ENCODE measurements at regions not wholly inside any gene's neighbourhood (a gene's known extent, or its start where the extent isn't known, plus 50 kb on each side); places are given as distances from the start of the nearest gene placed in this dataset.

GRCh38 chr12:83216230-83216629, 529.5 kb downstream of the TMTC2 start:
- Histone ChIP-seq H3K9me3 (ENCODE audit: insufficient read depth, low read depth, low read length) (no peaks in the 10 kb centered on the region), H3K27me3 (ENCODE audit: insufficient read depth, low read length) (no peaks in the 10 kb centered on the region), H3K27ac (ENCODE audit: low read depth, low read length) (no peak overlapping the region), H3K4me1 (ENCODE audit: insufficient read depth, low read length) (peaks cover 11% of the 10 kb centered on the region), H3K36me3 (ENCODE audit: insufficient read depth, low read length) (no peaks in the 10 kb centered on the region), H3K4me3 (ENCODE audit: low read length) (no peak overlapping the region), H3K9ac (ENCODE audit: low read depth, low read length) (no peak overlapping the region)
- no CpG with 5 or more reads among the region's 3 CpGs for WGBS

GRCh38 chr12:83214185-83214584, 527.5 kb downstream of the TMTC2 start:
- Histone ChIP-seq H3K9me3 (ENCODE audit: insufficient read depth, low read depth, low read length) (no peaks in the 10 kb centered on the region), H3K36me3 (ENCODE audit: insufficient read depth, low read length) (no peaks in the 10 kb centered on the region), H3K27ac (ENCODE audit: low read depth, low read length) (no peak overlapping the region), H3K4me3 (ENCODE audit: low read length) (no peak overlapping the region), H3K27me3 (ENCODE audit: insufficient read depth, low read length) (no peaks in the 10 kb centered on the region), H3K9ac (ENCODE audit: low read depth, low read length) (no peak overlapping the region), H3K4me1 (ENCODE audit: insufficient read depth, low read length) (peaks cover 22% of the 10 kb centered on the region)
- 97% methylated on average over 1 of the region's 1 CpG for WGBS

- no peaks in the 10 kb centered on the region for H3K36me3 ChIP-seq (ENCODE audit: insufficient read depth, low read length)
- no peaks in the 10 kb centered on the region for H3K9me3 ChIP-seq (ENCODE audit: insufficient read depth, low read depth, low read length)
- H3K4me1 ChIP-seq (ENCODE audit: insufficient read depth, low read length): peaks cover 22% of the 10 kb centered on the region
- peak overlapping the region; percentile 71; the same call in 1 of the 2 replicates for H3K27ac ChIP-seq (ENCODE audit: low read depth, low read length)
- no peak overlapping the region for H3K9ac ChIP-seq (ENCODE audit: low read depth, low read length)
- H3K4me3 ChIP-seq (ENCODE audit: low read length): peak overlapping the region; percentile 9; the same call in 1 of the 2 replicates
- WGBS: 0% methylated on average over 1 of the region's 2 CpGs
- H3K27me3 ChIP-seq (ENCODE audit: insufficient read depth, low read length): no peaks in the 10 kb centered on the region
These were observed 524.2 kb downstream of the TMTC2 start for GRCh38 chr12:83210933-83211332.

- no peaks in the 10 kb centered on the region for H3K27me3 ChIP-seq (ENCODE audit: insufficient read depth, low read length)
- peak overlapping the region; percentile 82 for H3K27ac ChIP-seq (ENCODE audit: low read depth, low read length)
- peak overlapping the region; percentile 56 for H3K9ac ChIP-seq (ENCODE audit: low read depth, low read length)
- peak overlapping the region; percentile 24 for H3K4me3 ChIP-seq (ENCODE audit: low read length)
- peaks cover 45% of the 10 kb centered on the region for H3K4me1 ChIP-seq (ENCODE audit: insufficient read depth, low read length)
- no peaks in the 10 kb centered on the region for H3K36me3 ChIP-seq (ENCODE audit: insufficient read depth, low read length)
- H3K9me3 ChIP-seq (ENCODE audit: insufficient read depth, low read depth, low read length): no peaks in the 10 kb centered on the region
These were observed 512.4 kb downstream of the TMTC2 start for GRCh38 chr12:83199069-83199468.

- H3K9me3 ChIP-seq (ENCODE audit: insufficient read depth, low read depth, low read length): no peaks in the 10 kb centered on the region
- H3K27ac ChIP-seq (ENCODE audit: low read depth, low read length): peak overlapping the region; percentile 82
- peaks cover 45% of the 10 kb centered on the region for H3K4me1 ChIP-seq (ENCODE audit: insufficient read depth, low read length)
- 4% methylated on average over 2 of the region's 3 CpGs for WGBS
- peak overlapping the region; percentile 56 for H3K9ac ChIP-seq (ENCODE audit: low read depth, low read length)
- peak overlapping the region; percentile 24 for H3K4me3 ChIP-seq (ENCODE audit: low read length)
- H3K36me3 ChIP-seq (ENCODE audit: insufficient read depth, low read length): no peaks in the 10 kb centered on the region
- no peaks in the 10 kb centered on the region for H3K27me3 ChIP-seq (ENCODE audit: insufficient read depth, low read length)
These were observed 511.7 kb downstream of the TMTC2 start for GRCh38 chr12:83198291-83199015.

- peak overlapping the region; percentile 82 for H3K27ac ChIP-seq (ENCODE audit: low read depth, low read length)
- no peaks in the 10 kb centered on the region for H3K36me3 ChIP-seq (ENCODE audit: insufficient read depth, low read length)
- H3K9ac ChIP-seq (ENCODE audit: low read depth, low read length): peak overlapping the region; percentile 56; the same call in 1 of the 2 replicates
- H3K4me3 ChIP-seq (ENCODE audit: low read length): peak overlapping the region; percentile 22
- 3% methylated on average over 3 of the region's 4 CpGs for WGBS
- peaks cover 41% of the 10 kb centered on the region for H3K4me1 ChIP-seq (ENCODE audit: insufficient read depth, low read length)
- H3K9me3 ChIP-seq (ENCODE audit: insufficient read depth, low read depth, low read length): peaks cover 3% of the 10 kb centered on the region; the same call in 1 of the 2 replicates
- no peaks in the 10 kb centered on the region for H3K27me3 ChIP-seq (ENCODE audit: insufficient read depth, low read length)
These were observed 510.8 kb downstream of the TMTC2 start for GRCh38 chr12:83197483-83197914.

GRCh38 chr12:83196694-83197350, 510.1 kb downstream of the TMTC2 start:
- Histone ChIP-seq H3K9ac (ENCODE audit: low read depth, low read length) (no peak overlapping the region), H3K27me3 (ENCODE audit: insufficient read depth, low read length) (no peaks in the 10 kb centered on the region), H3K4me1 (ENCODE audit: insufficient read depth, low read length) (peaks cover 39% of the 10 kb centered on the region), H3K9me3 (ENCODE audit: insufficient read depth, low read depth, low read length) (peaks cover 3% of the 10 kb centered on the region; the same call in 1 of the 2 replicates), H3K4me3 (ENCODE audit: low read length) (no peak overlapping the region), H3K27ac (ENCODE audit: low read depth, low read length) (peak overlapping the region; percentile 82), H3K36me3 (ENCODE audit: insufficient read depth, low read length) (no peaks in the 10 kb centered on the region)
- WGBS: 70% methylated on average over 2 of the region's 3 CpGs

GRCh38 chr12:83190631-83191390, 504.1 kb downstream of the TMTC2 start:
- no peak overlapping the region for H3K4me3 ChIP-seq (ENCODE audit: low read length)
- H3K9me3 ChIP-seq (ENCODE audit: insufficient read depth, low read depth, low read length): peaks cover 3% of the 10 kb centered on the region; the same call in 1 of the 2 replicates
- WGBS: 91% methylated on average over 8 of the region's 8 CpGs
- H3K27ac ChIP-seq (ENCODE audit: low read depth, low read length): no peak overlapping the region
- no peaks in the 10 kb centered on the region for H3K4me1 ChIP-seq (ENCODE audit: insufficient read depth, low read length)
- H3K27me3 ChIP-seq (ENCODE audit: insufficient read depth, low read length): no peaks in the 10 kb centered on the region
- no peaks in the 10 kb centered on the region for H3K36me3 ChIP-seq (ENCODE audit: insufficient read depth, low read length)
- no peak overlapping the region for H3K9ac ChIP-seq (ENCODE audit: low read depth, low read length)

GRCh38 chr12:83186419-83186818, 499.7 kb downstream of the TMTC2 start:
- Histone ChIP-seq H3K36me3 (ENCODE audit: insufficient read depth, low read length) (no peaks in the 10 kb centered on the region), H3K9ac (ENCODE audit: low read depth, low read length) (no peak overlapping the region), H3K4me3 (ENCODE audit: low read length) (no peak overlapping the region), H3K27ac (ENCODE audit: low read depth, low read length) (no peak overlapping the region), H3K4me1 (ENCODE audit: insufficient read depth, low read length) (no peaks in the 10 kb centered on the region; the same call in 1 of the 2 replicates), H3K27me3 (ENCODE audit: insufficient read depth, low read length) (no peaks in the 10 kb centered on the region), H3K9me3 (ENCODE audit: insufficient read depth, low read depth, low read length) (no peaks in the 10 kb centered on the region)
- WGBS: 89% methylated on average over 1 of the region's 1 CpG

GRCh38 chr12:83185241-83185640, 498.5 kb downstream of the TMTC2 start:
- Histone ChIP-seq H3K9ac (ENCODE audit: low read depth, low read length) (no peak overlapping the region), H3K4me1 (ENCODE audit: insufficient read depth, low read length) (no peaks in the 10 kb centered on the region; the same call in 1 of the 2 replicates), H3K9me3 (ENCODE audit: insufficient read depth, low read depth, low read length) (no peaks in the 10 kb centered on the region), H3K27ac (ENCODE audit: low read depth, low read length) (no peak overlapping the region), H3K27me3 (ENCODE audit: insufficient read depth, low read length) (no peaks in the 10 kb centered on the region), H3K36me3 (ENCODE audit: insufficient read depth, low read length) (no peaks in the 10 kb centered on the region), H3K4me3 (ENCODE audit: low read length) (no peak overlapping the region)
- whole genome bisulfite sequencing: no CpG with 5 or more reads among the region's 1 CpG

Data from HUES64 (cell line).